GM21360 (cell line): ENCODE measurements at regions not wholly inside any gene's neighbourhood (a gene's known extent, or its start where the extent isn't known, plus 50 kb on each side); places are given as distances from the start of the nearest gene placed in this dataset.
A peak's percentile ranks its signal among the peaks of the same experiment; 100 is the strongest.
"Not testable (repeated sequence)": the region's sequence is repeated elsewhere in the genome, so short reads cannot be mapped to it uniquely, and the experiment has no call there.

Experiments used
- ATAC-seq: cut with Tn5 transposase; IDR thresholded peaks from one replicate; pipeline ENCODE4 v1.9.1; 2021; ENCODE audit warnings: mild to moderate bottlenecking, moderate library complexity; ENCODE audit not compliant: unreplicated experiment

- not testable (repeated sequence) for ATAC-seq
These were observed 1348.2 kb downstream of the GATA3 start for GRCh38 chr10:9402507-9403195.

- not testable (repeated sequence) for ATAC-seq
These were observed 1352.7 kb downstream of the GATA3 start for GRCh38 chr10:9407201-9407600.

DNA sequence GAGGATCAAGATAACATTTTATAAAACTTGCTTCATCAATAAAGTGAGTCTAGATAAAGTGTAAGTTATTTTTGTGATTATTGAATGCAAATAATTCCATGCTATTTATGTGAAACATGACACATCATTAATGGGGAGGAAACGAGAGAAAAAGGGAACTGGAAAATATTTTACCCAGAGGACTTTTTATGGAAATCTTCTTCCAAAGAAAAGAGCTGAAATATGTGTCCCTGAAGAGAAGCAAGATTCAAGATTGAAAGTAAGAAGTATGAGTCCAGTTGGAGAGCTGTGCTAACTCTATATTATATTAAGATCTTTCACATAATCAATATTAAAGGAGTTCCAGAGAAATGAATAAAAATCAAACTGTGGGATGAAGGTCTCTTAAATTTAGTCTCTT, 1361.8 kb downstream of the GATA3 start:
- no peak for ATAC-seq

- no peak for ATAC-seq
These were observed 1365.3 kb downstream of the GATA3 start for GRCh38 chr10:9419757-9420156.

- no peak for ATAC-seq
These were observed 1372.7 kb downstream of the GATA3 start for GRCh38 chr10:9427209-9427608.

DNA sequence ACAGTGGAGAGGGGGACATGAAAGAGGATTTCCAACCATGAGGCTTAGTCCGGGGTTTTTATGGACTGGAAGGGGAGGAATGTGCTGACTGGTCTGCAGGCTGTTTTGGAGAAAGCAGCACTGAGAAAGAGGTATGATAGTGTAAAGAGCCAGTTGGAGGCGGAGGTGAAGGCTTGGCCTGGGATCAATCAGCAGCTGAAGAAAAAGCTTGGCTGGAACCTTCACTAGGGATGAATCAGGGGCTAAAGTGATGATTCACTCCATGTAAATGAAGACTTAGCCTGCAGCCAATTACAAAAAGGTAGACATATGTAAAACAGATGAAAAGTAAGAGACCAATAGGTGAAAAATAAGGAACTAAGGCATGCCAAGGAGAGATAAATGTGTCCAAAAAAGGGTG, 1382.6 kb downstream of the GATA3 start:
- no peak for ATAC-seq

DNA sequence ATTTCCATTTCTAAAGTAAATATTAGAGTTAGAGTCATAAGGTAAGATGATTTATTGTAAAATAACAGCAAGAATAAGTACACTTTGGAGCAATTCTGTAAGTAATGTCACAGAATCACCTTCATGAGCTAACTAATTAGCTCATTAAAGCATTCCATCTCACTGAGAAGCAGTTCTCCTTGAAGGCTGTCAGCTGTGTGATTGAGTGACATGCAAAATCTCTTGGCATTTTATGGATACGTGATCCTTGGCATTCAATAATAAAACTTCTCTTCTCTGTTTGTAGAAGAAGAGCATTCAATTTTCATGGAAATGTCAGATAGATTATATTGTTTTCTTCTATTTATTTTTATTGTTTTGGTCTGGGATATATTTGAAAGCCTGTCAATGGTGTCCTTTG, 1389.3 kb downstream of the GATA3 start:
- no peak for ATAC-seq

- ATAC-seq = no peak
These were observed 1395.0 kb downstream of the GATA3 start for GRCh38 chr10:9449530-9449929.

DNA sequence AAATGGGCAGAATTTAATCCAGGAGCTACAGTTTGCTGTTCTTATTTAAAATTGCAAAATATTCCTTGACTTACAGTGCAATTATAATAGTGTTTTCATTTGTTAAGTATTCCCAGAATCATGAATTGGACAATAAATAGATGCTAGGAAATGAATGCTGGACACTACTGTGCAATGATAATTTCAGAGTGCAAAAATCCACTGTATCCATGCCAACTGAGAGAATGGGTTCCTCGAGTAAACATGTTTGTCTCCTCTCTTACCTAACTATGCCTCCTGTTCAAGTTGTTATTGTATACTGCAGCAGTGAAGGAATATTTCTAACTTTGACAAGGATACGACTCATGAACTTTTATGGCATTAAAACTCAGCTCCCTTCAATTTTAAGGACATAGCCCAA, 1396.3 kb downstream of the GATA3 start:
- ATAC-seq = no peak

GRCh38 chr10:9451211-9451773, 1396.8 kb downstream of the GATA3 start:
- no peak for ATAC-seq

- ATAC-seq = no peak
These were observed 1397.6 kb downstream of the GATA3 start for GRCh38 chr10:9452056-9452455.

DNA sequence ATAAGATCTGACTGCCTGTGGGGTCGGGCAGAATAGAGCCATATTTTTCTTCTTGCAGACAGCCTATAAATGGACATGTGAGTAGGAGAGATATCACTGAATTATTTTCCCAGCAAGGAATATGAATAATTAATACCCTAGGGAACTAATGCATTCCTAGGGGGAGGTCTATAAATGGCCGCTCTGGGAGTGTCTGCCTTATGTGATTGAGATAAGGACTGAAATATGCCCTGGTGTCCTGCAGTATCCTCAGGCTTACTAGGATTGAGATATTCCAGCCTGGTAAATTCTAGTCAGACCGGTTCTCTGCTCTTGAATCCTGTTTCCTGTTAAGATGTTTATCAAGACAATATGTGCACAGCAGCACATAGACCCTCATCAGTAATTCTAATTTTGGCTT, 1399.4 kb downstream of the GATA3 start:
- not testable (repeated sequence) for ATAC-seq

GRCh38 chr10:9469663-9470205, 1415.2 kb downstream of the GATA3 start:
- no peak for ATAC-seq

DNA sequence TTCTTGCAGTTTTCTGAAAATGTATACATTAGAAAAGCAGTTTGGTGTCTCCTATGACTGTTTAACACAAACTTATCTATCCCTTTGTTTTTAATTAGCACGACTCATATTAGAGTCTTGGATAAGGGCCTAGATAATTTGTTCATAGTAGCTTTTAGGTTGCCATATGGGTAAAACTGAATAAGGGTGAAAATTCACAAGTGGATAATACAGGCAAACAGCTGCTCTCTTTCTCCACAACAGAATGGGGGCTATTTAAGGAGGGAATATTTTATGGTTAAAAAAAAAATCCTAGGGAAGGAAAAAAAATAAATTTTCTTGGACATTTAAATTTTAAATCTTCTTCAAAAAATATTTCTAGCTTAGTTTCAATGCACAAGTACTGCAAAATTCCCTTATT, 1416.1 kb downstream of the GATA3 start:
- ATAC-seq = no peak

DNA sequence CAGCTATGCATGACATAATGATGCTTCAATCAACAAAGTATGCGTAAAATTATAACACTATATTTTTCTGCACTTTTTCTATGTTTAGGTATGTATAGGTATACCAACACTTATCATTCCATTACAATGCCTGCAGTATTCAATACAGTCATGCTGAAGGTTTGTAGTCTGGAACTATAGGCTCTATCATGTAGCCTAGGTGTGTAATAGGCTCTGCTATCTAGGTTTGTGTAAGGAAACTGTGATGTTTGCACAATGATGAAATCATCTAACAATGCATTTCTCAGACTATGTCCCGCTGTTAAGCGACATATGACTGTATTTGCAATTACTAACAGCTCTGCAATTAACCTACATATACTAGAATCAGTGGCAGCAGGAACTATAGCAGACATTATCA, 1447.5 kb downstream of the GATA3 start:
- no peak for ATAC-seq

- ATAC-seq = no peak
These were observed 1449.7 kb downstream of the GATA3 start for GRCh38 chr10:9504227-9504626.

GRCh38 chr10:9505546-9505945, 1451.1 kb downstream of the GATA3 start:
- no peak for ATAC-seq

GRCh38 chr10:9508606-9509005, 1454.1 kb downstream of the GATA3 start:
- ATAC-seq = no peak

DNA sequence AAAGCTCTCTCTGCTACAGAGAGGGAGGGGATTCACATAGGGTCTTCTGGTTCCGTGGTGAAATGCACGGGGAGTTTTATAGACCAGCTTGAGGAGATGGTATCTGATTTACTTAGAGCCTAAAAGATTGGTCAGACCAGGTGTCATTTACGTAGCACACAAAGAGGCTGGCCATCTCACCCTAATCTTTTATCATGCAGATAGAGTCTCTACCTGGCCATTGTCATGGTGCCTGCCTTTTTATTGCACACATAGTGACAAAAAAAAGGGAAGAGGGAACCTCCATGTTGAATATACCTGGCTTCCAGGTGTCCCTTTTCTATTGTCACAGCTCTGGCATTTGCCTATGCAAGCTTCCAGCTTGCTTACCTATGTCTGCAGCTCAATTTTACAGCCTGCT, 1456.1 kb downstream of the GATA3 start:
- no peak for ATAC-seq

DNA sequence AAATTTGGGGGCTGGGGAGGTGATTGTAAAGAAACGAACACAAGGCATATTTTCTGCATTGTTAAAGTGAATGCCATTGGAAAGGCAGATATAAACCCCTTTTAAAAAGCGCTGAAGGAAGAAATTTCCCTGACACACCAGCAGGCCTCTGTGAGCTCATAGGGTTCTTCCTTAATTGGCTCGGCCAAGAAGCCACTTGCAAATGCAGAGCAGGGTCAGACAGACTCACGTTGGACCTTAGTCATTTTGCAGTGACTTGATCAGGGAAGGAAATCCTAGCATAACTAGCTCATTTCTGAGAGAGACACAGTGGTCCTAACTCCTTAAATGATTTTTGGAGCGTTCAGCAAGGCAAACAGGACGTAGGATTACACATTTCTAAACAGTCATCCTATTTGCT, 1461.4 kb downstream of the GATA3 start:
- no peak for ATAC-seq

GRCh38 chr10:9535744-9536143, 1481.3 kb downstream of the GATA3 start:
- peak; percentile 92 for ATAC-seq

DNA sequence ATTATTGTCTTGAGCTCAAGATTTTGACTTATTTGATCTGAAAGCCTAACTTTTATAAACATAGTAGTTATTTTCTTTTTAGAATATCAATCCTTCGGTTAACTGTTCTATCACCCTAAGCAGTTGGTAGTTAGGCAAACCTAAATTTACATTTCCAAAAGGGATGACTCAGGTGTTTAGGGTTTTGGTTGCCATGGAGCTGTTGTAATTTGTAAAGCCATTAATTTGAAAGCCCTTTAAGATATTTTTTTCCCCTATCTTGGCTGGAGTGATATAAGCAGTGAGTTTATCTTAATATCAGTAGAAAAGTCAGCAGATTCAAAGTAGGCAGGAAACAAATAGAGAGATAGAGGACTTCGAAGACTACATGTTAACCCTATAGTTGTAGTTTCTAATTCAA, 1472.6 kb upstream of the CELF2 start:
- no peak for ATAC-seq
